LNCaP clone FGC (cell line): ENCODE measurements at regions not wholly inside any gene's neighbourhood (a gene's known extent, or its start where the extent isn't known, plus 50 kb on each side); places are given as distances from the start of the nearest gene placed in this dataset.
"Not testable (repeated sequence)": the region's sequence is repeated elsewhere in the genome, so short reads cannot be mapped to it uniquely, and the experiment has no call there.

Experiments used
- DNase-seq: peaks from one replicate; pipeline ENCODE4 v3.0.0-alpha.2; 2011; ENCODE audit warnings: low read depth
- H3K4me3 ChIP-seq: 2 replicates; pipeline ENCODE4 v1.5.1; 2011; ENCODE audit warnings: mild to moderate bottlenecking, low read depth, low read length, control low read depth
- TF ChIP-seq, protein P1 (sequence below): IDR thresholded peaks from 2 replicates; pipeline ENCODE4 v1.5.1; 2012; ENCODE audit warnings: mild to moderate bottlenecking; ENCODE audit not compliant: control insufficient read depth, insufficient read depth; ENCODE audit errors: extremely low read depth

DNA sequence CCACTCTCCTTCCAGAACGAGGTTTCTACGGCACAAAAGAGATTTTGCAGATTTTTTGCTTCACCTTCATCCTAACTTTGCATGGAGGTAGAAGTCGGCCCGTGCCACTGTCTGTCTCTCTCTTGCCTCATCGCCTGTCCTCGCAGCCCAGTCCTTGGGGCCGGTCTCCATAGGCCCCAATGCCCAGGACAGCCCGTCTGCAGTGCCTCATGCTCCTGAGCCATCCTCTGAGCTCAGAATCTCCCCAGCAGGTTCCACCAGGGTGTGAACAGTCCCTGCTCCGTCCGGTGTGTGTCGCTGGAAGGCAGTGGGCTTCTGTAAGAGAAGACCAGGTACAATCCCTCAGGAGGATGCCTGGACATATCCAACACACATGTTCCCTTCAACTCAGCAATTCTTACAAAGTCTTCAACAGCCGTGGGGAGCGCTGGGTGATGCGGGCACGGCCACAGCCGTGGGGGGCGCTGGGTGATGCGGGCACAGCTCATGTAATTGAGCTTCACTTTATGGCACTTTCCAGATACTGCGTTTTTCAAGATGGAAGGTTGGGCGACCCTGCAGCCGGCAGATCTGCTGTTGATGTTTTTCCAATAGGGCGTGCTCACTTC is 231.9 kb downstream of the DLL1 start:
- H3K4me3 ChIP-seq, result no peak overlapping the region
- no peak for DNase-seq

DNA sequence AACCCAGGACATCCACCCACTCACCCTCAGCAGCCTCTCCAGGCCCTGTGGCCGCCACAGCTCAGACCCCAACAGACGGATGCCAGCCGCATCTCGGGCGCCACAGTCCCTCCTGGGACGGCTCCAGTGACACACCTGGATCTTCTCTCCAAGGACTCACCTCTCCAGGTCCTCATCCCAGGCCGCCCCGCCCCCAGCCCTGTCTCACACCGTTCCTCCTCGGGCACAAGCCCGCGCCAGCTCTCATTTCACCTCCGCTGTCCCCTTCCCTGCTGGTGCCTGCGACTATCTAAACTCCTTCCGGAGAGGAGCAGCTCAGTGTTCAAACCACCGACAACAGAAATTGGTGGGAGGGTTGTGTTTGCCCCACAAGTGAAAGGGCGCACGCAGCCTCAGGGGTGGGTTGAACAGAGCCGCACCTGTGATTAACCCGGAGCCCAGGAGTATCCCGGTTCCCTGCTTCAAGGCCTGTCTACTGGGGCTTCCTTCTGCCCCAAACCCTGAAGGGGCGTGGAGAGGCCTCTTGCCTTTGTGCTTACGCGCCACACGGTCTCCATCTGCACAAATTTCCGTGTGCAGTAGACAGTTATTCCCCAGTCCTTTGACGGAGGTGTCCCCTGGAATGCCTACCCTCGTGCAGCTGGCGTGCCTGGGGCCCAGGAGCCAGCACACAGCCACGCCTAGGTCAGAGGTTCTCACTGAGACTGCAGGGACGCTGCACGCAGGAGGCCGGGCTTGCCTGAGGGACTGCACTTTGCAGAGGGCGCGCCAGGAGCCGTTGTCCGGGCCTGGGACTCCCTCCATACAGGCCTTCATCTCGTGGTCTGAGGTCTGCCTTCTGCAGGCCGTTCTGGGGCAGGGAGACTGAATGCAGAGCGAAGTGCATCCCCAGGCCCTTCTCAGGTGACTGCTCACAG is 232.7 kb downstream of the DLL1 start:
- no peak overlapping the region for H3K4me3 ChIP-seq
- TF ChIP-seq, protein P1, sequence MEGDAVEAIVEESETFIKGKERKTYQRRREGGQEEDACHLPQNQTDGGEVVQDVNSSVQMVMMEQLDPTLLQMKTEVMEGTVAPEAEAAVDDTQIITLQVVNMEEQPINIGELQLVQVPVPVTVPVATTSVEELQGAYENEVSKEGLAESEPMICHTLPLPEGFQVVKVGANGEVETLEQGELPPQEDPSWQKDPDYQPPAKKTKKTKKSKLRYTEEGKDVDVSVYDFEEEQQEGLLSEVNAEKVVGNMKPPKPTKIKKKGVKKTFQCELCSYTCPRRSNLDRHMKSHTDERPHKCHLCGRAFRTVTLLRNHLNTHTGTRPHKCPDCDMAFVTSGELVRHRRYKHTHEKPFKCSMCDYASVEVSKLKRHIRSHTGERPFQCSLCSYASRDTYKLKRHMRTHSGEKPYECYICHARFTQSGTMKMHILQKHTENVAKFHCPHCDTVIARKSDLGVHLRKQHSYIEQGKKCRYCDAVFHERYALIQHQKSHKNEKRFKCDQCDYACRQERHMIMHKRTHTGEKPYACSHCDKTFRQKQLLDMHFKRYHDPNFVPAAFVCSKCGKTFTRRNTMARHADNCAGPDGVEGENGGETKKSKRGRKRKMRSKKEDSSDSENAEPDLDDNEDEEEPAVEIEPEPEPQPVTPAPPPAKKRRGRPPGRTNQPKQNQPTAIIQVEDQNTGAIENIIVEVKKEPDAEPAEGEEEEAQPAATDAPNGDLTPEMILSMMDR, result no peak
- DNase-seq, result no peak

More for the DNA sequence above, 231.9 kb downstream of the DLL1 start:
- TF ChIP-seq, protein P1, result no peak

DNA sequence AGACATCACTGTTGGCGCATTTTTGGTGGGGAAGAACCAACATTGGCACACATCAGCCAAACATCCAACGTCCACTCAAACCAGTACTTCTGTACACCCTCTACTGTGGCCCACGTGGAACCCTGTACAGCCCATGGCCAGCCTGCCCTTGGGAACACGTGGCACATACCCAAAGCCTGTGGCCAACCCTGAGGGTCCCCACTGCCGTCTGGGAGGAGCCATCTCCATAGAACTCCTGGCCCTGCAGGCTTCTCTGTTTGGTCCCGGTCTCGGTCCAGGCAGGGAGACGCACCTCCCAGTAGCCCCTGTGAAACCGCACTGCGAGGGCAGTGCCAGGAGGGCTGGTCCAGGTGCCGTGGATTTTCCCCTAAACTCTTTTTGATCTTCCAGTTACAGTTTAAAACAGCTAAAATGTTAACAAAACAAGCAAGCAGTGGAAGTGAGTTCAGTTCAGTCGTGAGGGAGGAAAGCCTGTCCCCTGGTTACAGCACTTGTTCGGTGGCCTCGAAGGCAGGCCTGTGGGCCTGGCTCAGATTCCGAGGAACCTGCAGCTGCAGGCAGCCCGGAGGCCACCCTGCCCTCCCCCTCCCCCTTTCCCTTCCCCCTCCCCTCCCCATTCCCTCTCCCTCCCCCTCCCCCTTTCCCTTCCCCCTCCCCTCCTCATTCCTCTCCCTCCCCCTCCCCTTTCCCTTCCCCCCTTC is 233.7 kb downstream of the DLL1 start:
- DNase-seq, result no peak
- no peak overlapping the region for H3K4me3 ChIP-seq
- TF ChIP-seq, protein P1, result no peak

DNA sequence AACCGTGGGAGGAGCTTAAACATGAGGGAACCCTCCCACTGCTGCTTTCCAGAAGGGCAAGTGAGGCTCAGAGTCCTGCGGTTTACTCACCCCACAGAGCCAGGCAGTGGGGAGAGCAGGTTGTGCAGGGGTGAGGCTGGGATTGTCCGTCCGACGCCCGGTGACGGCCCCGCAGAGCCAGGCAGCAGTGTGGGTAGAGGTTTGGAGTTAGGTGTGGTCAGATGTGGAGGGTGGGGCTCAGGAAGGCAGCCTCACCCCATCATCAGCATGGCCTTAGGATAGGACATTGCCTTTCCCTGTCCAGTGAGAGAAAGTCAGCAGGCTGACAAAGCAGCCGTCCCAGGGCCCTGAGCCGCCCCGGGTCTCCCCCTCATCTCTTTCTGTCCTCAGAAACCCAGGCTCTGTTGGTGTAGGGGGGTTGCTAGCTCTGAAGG is 234.6 kb downstream of the DLL1 start:
- no peak for DNase-seq

DNA sequence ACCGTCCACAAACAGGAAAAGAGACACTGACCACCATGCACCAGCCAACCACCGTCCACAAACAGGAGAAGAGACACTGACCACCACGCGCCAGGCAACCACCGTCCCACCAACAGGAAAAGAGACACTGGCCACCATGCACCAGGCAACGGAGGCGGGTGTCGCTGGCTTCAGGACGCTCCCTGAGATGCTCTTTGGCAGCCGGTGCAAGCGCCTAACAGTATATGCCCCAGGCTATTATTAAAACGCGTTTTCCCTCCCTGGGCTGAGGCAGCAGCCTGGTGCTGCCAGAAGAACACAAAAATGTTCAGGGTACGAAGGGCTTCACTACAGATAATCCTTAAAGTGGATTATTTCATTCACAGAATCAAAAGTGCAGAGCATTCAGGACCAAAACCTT is 235.1 kb downstream of the DLL1 start:
- not testable (repeated sequence) for H3K4me3 ChIP-seq, DNase-seq

More for the DNA sequence above, 234.6 kb downstream of the DLL1 start:
- TF ChIP-seq, protein P1, result no peak
- no peak overlapping the region for H3K4me3 ChIP-seq

DNA sequence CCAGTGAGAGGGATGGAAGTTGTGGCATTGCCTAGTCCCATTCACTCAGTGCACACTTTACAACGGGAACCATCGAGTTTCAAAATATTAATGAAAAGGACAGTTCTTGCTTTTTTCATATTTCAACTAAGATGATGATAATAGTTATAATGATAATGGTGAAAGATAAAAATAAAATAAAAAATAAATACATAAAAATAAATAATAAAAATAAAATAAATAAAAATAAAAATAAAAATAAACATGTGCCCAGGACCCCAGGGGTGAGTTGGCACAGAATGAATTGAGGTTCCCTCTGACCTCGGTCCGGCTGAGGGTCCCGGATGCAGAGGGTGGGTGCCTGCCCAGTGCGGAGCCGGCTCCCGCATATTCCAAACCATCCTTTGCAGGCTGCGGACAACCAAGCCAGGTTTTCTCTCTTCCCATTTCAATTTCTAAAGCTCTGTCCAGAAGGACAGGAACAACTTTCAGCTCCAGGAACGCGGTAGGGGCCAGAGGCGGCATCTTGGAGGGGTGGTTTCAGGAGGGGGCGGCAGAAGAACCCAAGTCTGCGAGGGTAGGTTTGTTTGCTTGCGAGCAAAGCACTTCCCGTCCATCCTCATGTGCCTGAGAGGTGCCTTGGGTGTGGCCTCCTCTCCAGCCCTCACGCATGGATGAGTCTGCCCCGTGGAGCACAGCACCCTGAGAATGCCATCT is 236.8 kb downstream of the DLL1 start:
- TF ChIP-seq, protein P1, result no peak
- H3K4me3 ChIP-seq, result no peak overlapping the region
- DNase-seq, result no peak
